ENCODE measurements at regions not wholly inside any gene's neighbourhood (a gene's known extent, or its start where the extent isn't known, plus 50 kb on each side); places are given as distances from the start of the nearest gene placed in this dataset.
"Not testable (repeated sequence)": the region's sequence is repeated elsewhere in the genome, so short reads cannot be mapped to it uniquely, and the experiment has no call there.

DNA sequence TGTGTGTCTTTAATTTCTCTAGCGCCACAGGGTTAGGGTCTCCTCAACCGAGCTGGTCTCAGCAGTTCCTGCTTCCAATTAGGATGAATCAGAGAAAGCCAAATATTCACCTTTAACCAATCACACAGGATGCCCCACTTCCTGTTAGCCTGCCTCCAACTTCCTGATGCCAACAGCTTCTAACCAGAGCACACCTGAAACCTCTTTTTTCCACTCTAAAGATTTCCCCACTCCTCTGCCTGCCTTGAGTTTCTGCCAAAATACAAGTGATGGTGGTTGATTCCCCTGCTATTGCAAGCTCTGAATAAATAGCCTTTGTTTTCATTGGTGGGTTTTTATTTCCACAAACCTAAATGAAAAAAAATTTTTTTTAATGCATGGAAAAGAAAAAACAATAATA, 144.7 kb upstream of the UST start:
- no peak for DNase-seq (ENCODE audit: low spot score)

DNA sequence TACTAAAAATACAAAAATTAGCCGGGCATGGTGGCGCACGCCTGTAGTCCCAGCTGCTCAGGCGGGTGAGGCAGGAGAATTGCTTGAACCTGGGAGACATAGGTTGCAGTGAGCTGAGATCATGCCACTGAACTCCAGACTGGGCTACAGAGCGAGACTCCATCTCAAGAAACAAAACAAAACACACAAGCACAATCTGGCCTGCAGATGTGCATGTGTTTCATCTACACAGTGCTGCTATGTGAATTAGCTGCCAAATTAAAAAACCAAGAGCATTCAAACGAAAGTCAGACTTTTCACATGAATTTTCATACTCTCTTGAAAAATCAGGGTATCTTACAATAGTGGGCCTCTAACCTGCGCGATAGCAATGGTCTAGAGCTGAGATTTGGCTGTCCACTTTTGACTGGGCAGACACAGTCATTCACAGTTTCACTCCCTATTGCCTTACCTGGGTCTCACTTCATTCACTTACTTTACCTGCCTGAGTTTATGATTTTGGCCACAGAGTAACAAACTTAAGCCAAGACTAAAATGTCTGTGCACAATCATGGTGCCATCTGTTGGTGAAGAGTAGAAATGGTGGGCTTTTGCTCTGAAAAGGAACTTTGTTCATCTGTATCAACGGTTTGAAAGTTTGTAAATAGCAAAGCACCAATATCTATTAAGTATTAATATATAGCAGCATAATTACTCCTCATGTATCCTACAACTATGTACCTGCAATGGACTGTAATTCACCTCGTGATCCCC, 138.5 kb upstream of the UST start:
- no peak for DNase-seq (ENCODE audit: low spot score)

DNA sequence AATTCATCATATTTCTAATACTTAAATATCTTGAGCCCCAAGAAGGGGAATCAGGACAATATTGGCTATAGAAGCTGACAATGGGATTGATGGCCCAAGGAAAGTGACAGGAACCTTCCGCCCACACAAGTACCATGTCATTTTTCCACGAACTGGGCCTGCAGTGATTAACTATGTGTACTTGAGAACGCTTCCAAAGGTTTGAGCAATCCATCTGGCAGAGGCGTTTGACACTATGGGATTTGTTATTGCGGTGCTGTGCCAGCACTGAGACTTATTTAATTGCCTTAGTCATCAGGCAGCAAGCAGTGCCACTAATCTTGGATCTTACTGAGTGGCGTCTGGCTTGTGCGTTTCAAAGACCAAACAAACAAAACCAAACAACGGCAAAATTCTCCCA, 135.6 kb upstream of the UST start:
- peak; percentile 21 for DNase-seq (ENCODE audit: low spot score)

DNA sequence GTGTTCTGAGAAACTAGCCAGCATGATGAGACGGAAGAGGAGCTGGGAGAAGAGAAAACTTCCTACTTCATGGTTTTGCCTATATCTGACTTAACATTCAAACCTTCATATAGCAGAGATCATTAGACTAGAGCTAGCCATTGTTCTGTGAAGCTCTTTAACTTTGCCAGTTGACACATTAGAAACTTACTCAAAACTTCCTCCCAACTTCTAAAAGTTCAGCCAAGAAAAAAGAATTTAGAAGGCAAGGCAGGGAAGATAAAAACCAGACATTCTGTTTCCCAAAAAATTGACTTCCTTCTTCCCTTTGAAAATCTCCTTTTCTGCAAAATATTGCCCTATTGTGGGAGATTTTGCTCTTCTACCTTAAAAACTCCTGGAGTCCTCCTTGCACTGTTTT, 134.8 kb upstream of the UST start:
- no peak for DNase-seq (ENCODE audit: low spot score)

DNA sequence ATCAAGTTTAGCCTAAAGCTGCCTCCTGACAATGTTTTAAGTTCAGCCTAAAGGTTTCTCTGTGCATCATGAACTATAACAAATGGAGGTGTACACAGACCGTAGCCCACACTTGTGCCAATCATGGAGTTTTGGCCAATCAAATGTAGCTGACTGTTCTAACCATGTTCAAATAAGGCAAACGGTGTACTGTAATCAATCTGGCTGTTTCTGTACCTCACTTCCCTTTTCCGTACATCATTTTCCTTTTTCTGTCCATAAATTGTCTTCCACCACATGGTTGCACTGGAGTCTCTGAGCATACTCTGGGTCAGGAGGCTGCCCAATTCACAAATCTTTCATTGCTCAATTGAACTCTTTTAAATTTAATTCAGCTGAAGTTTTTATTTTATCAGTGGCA, 132.2 kb upstream of the UST start:
- no peak for DNase-seq (ENCODE audit: low spot score)

DNA sequence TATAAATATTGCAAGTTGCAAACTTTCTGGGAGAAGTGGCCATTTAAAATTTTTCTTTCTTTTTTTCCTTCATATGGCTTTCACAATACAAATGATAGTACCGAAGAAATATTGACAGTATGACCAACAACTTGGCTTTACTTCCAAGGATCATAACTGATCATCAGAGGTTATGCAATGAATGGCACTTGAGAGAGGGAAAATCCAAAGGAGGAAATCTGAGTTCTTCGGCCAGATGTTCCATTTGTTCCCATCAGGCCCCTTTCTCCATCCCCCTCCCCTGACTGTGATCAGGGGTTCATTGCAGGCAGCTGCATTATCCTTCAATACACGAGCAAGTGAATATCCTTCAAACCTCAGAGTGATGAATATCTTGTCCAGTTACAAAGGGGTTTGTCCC, 130.0 kb upstream of the UST start:
- DNase-seq (ENCODE audit: low spot score) = no peak

DNA sequence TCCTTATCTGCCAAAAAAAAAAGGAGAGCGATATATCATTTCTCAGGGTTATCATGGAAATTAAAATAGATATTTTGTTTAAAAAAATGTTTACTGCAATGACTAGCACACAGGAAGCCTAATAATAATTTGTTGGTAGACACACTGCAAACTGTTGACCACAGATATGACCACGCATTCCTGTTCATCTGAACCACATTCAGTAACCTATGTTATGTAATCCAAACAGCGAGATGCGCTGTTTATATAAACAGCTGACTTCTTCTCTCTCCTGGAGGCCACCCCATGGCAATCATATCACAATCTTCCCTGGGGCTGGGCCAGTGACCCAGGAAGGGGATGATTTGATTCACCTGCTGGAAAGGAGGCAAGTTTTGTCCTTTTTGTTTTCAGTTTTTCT, 129.3 kb upstream of the UST start:
- no peak for DNase-seq (ENCODE audit: low spot score)

DNA sequence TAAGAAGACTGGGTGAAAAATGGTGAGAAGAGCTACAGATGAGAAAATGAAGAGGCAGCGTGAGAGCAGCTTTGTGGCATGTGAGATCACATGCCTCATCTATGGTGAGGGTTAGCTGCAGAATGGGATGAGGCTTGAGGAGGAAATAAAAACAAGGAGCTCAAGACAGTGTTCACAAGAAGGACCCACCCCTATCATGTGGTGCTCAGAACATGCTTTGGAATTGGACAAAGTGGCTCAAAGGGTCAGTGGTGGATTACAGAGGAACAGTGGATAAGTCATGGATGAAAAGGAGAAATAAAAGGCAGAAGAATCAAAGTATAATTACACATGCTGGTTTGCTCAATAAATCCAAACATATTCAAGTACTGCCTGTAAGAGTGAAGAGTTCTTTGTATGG, 126.9 kb upstream of the UST start:
- no peak for DNase-seq (ENCODE audit: low spot score)

DNA sequence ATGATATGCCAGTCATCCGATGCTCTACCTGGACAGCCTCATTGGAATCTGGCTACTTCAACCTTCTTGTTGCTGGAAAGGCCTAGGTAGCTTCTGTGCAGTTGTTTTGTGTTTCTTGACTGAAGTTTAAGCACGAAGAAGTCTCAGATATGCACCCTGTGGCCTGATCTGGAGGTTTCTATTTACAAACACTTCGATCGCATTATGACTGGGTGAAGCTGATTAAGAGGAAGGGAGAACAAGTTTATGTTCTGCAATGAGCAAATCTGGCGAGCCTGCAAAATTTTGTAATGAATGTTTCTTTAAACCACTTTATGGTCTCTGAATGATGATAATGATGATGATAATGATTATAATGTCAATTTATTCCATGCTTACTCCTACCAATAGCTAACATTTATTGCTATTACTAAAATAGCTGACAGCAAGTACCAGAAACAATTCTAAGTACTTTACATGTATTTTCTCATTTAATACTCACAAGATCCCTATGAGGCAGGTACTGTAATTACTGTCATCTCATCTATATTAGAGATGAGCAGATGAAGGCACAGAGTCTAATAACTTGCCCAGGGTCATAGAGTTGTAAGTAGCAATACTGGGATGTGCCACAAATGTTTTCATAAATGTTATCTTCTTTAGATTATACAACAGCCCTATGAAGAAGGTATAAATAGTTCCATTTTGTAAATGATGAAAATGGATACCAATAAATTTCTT, 126.1 kb upstream of the UST start:
- no peak for DNase-seq (ENCODE audit: low spot score)

DNA sequence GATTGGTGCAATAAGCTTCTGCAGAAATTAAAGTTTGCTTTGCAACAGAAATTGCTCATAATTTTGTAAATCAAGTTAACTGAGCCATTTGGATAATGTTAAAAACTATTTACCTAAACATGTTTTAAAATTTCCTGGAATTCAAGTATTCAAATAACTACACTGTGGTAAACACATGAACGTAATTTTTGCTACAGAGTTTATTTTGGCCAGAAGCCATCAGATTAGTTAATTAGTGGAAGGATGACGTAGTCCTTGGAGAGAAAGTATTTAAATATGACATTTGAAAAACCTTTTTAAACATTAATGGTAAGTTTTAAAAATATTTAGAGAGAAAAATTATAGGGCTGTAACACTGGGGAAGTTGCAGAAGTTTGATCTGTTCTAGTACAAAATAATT, 121.2 kb upstream of the UST start:
- DNase-seq (ENCODE audit: low spot score) = no peak

DNA sequence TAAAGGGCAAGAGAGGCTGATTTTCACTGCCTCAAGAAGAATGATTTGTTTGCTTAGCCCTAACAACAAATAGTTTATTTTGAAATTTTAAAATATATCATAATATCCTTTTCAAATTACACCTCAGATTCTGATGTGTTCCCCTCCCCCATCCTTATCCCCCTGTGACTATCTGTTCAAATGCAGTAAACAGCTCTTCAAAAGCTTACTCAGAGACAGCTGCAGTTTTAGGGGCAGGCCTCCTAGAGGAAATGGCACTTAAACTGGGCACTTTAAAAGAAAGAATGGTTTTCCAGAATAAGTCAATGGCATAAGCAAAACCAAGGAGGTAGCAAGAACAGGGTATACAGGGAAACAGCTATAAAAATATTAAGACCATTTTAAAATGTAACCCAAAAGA, 118.6 kb upstream of the UST start:
- no peak for DNase-seq (ENCODE audit: low spot score)

DNA sequence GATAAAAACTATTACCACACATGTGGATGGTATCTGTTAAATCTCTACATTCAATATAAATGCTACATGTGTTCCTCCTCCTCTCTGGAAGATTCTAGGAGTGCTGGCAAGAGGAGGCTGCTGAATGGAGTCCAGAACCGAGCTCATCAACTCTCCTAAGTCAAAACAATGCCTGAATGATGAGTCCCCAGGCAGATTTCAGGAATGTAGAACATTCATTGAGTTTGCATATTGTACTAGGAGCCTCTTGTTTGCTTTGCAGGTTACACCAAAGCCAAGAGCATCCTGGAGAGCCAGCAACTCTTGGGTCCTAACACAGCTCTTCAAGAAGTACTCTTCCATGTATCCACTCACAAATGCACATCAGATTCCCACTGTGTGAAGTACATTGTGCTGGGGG, 117.6 kb upstream of the UST start:
- DNase-seq (ENCODE audit: low spot score) = no peak

DNA sequence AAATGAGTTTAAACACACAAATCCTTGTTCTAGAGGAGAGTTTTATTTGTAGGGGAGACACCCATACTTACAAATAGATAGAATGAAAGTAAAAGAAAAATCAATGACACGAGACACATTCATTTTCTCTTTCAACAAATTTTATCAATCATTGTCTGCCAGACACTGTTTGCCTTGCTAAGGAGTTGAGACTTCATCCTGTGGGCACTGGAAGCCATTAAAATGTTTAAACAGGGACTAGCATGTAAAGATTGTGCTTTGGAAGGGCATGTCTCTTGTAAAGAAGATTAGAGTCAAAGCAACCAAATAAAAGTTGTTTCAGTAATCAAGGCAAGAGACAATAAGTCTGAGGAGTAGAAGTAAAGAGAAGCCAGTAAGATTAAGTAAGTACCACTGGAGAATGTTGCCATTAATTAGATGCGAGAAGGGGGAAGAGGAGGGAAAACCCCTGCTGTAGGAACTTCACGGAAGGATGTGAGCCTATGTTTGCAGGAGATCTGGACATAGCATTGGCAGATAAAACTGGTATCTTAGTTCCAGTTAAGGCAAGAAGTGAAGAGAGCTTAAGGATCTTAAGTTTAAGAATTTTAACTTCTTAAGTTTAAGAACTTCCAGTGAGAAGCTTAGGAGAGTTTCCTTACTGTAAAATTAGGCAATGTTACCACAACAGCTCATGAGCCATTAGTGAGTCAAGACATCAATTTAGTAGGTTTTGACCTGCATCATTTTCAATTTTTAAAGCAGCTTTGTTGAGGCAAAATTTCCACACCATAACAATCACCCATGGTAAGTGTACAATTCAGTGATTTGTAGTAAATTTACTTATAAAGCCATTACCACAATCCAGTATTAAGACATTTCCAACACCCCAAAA, 117.0 kb upstream of the UST start:
- no peak for DNase-seq (ENCODE audit: low spot score)

DNA sequence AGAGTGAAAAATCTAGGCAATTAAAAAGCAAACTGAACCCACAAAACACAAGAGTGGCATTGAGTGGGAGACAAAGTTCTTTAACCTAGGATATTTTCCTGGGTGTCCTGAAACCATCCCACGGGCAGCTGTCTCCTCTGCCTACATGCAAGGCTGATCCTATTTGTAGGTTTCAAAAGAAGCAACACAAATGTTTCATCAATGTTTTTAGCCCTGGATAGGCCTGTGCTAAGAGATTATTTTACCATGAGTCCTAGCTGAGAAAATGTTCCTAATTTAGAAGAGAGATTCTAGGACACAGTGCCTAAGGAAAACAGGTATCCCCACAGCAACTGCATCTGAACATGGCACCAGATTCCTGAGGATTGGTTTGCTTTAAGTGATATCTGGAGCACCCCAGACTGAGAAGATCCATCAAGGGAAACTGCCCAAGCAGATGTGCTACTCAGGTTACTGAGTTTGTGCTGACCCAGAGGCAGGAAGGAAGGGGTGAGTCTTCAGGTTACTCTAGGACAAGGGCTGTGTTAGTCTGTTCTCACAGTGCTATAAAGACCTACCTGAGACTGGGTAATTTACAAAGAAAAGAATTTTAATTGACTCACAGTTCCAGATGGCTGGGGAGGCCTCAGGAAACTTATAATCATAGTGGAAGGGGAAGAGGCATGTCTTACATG, 111.6 kb upstream of the UST start:
- DNase-seq (ENCODE audit: low spot score) = no peak

DNA sequence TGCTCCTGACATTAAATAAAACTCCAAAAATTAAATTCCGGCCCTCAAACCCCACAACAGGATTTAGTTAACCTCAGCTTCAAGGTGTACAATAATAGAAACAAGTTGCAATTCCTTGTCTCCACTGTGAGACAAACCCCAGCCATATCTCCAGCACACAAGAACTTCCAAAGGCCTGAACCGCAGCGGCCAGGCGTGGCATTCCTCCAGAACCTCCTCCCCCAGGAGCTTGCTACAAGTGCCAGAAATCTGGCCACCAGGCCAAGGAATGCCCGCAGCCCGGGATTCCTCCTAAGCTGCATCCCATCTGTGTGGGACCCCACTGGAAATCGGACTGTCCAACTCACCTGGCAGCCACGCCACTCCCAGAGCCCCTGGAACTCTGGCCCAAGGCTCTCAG, 105.0 kb upstream of the UST start:
- not testable (repeated sequence) for DNase-seq (ENCODE audit: low spot score)

DNA sequence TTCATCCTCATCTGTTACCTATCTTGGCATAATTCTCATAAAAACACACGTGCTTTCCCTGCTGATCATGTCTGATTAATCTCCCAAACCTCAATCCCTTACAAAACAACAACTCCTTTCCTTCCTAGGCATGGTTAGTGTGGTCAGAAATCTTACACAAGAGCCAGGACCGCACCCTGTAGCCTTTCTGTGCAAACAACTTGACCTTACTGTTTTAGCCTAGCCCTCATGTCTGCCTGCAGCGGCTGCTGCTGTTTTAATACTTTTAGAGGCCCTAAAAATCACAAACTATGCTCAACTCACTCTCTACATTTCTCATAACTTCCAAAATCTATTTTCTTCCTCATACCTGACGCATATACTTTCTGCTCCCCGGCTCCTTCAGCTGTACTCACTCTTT, 103.6 kb upstream of the UST start:
- not testable (repeated sequence) for DNase-seq (ENCODE audit: low spot score)

DNA sequence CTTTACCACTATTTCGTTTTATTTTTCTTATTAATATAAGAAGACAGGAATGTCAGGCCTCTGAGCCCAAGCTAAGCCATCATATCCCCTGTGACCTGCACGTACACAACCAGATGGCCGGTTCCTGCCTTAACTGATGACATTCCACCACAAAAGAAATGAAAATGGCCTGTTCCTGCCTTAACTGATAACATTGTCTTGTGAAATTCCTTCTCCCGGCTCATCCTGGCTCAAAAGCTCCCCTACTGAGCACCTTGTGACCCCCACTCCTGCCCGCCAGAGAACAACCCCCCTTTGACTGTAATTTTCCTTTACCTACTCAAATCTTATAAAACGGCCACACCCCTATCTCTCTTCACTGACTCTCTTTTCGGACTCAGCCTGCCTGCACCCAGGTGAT, 101.8 kb upstream of the UST start:
- DNase-seq (ENCODE audit: low spot score) = not testable (repeated sequence)

DNA sequence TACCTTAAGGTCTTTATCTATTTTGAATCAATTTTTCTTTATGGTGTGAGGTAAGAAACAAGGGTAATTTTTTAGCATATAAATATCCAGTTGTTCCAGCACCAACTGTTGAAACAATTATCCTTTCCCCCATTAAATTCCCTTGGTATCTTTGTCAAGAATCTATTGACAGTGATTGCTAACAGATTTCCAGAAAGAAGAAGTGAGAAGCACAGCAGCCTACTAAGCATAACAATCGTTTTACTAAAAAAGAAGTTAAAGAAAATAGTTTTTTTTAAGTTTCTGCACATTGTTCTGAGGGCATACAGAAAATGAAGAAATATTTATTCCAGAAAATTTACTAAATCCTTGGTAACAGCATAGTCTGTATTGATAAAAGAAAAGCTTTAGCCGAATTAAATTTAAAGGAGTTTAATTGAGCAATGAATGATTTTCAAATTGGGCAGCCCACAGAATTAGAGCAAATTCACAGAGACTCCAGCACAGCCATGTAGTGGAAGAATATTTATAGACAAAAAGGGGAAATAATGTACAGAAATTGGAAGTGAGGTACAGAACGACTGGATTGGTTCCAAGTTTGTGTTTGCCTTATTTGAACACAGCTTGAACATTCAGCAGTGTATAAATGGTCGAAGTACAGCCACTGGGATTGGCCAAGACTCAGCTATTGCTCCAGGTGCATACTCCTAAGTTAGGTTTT, 97.9 kb upstream of the UST start:
- no peak for DNase-seq (ENCODE audit: low spot score)

DNA sequence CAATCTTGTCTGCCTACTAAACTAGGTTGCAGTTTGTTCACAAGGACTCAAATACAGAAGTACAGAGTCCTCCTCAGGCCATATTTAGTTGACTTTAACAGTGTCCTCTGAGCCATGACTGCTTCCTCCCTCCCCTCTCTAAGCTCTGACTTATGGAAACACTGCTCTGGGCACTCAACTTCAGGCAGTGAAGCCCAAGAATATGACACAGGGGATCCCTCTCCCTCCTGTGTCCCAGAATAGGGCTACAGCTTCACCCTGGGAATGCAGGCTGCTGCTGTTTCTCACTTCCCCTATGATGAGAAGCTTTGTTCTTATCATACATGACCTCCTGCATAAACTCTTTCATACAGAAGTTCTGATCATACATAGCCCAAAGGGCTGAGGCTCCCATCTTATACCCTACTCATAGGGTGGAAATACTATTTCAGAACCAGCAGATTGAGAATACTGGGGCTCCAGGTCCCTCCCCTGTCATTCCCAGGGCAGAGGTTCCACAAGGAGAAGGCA, 97.3 kb upstream of the UST start:
- DNase-seq (ENCODE audit: low spot score) = no peak

DNA sequence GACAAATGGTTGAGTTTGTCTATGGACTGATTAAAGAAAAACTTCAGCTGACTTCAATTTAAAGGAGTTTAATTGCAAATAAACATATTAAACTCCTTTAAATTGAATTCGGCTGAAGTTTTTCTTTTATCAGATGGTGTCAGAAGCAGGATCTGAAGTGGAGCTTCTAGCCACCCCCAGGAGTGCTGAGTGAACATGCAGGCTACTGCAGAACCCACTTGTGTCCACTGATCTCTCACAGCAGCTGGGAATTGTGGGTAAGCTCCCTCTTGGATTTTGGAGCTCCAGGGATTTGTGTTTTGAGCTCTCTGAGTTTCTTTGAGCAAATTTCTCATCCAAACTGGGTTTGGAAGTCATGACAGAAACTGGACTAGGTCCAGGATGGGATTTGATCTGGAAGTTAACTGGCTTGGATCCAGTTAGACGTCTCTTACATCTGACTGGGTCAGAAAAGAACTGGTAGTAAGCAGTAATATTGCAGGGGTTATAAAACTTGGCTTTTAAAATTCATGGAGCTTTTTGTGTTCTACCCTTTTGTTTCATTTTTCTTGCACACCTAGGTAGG, 95.8 kb upstream of the UST start:
- DNase-seq (ENCODE audit: low spot score) = no peak

DNA sequence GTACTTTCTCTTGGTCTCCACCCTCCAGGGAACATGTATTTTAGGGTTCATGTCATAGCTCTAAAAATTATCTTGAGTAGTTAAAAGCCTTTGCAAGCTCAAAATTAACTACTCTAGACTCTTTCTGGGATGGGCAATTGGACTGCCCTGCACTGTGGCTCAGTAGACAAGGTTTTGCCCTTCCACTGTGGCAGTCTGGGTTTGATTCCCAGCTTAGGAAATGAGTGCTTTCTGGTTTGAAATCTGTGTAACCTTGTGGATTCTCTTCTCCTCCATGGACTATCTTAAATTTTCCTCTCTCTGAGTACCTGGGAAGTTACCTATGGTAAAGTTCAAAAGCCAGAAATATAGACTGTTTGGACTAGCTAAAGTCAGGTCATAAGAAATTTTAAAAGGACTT, 94.6 kb upstream of the UST start:
- no peak for DNase-seq (ENCODE audit: low spot score)
